NB4 (cell line): ENCODE measurements at regions not wholly inside any gene's neighbourhood (a gene's known extent, or its start where the extent isn't known, plus 50 kb on each side); places are given as distances from the start of the nearest gene placed in this dataset.

Source experiments
- POLR2A ChIP-seq: IDR thresholded peaks from 2 replicates; pipeline ENCODE4 v1.6.1; 2011; ENCODE audit warnings: mild to moderate bottlenecking; ENCODE audit not compliant: insufficient read length; ENCODE audit errors: extremely low read depth
- TF ChIP-seq, protein P1 (sequence below): IDR thresholded peaks from one replicate; pipeline ENCODE4 v1.5.1; 2012; ENCODE audit warnings: low read depth, low read length

DNA sequence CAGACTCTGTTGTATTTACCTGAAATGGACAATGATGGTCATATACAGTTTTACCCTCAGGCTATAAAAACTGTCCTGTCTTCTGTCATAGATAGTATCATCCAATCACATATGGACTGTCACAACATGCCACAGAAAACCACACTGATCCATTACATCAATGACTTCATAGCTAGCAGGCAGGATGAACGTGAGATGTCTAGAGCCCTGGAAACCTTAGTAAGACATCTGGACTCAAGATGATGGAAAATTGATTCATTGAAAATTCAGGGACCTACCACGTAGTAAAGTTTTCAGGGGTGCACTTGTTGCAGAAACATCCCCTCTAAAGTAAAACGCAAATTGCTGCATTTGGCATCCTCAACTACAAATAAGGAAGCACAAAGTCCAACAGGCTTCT, 284.4 kb upstream of the RGMB start:
- TF ChIP-seq, protein P1, sequence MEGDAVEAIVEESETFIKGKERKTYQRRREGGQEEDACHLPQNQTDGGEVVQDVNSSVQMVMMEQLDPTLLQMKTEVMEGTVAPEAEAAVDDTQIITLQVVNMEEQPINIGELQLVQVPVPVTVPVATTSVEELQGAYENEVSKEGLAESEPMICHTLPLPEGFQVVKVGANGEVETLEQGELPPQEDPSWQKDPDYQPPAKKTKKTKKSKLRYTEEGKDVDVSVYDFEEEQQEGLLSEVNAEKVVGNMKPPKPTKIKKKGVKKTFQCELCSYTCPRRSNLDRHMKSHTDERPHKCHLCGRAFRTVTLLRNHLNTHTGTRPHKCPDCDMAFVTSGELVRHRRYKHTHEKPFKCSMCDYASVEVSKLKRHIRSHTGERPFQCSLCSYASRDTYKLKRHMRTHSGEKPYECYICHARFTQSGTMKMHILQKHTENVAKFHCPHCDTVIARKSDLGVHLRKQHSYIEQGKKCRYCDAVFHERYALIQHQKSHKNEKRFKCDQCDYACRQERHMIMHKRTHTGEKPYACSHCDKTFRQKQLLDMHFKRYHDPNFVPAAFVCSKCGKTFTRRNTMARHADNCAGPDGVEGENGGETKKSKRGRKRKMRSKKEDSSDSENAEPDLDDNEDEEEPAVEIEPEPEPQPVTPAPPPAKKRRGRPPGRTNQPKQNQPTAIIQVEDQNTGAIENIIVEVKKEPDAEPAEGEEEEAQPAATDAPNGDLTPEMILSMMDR, result no peak
- TF ChIP-seq POLR2A, result no peak
